ENCODE measurements at regions not wholly inside any gene's neighbourhood (a gene's known extent, or its start where the extent isn't known, plus 50 kb on each side); places are given as distances from the start of the nearest gene placed in this dataset.

DNA sequence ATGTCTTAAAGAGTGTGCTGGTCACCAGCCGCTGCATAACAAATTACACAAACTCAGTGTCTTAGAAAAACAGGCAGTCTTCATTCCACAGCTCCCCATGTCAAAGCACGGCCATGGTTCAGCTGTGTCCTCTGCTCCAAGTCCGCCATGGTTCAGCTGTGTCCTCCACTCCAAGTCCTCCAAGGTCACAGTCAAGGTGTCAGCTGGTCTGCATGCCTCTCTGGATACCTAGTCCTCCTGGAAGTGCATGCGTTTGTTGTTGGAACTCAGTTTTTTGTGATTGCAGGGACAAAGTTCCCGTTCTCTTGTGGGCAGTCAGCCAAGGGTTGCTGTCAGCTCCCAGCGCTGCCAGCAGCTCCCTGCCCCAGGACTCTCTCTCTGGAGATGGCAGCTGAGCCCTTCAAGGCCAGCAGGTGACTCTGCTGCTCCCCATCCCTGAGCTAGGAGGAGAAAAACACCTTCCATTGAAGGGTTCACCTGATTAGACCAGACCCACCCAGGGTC, 304.0 kb upstream of the MYT1L start:
- Histone ChIP-seq H3K36me3 (ENCODE audit: control insufficient read depth, insufficient read depth, low read length) (no peaks in the 10 kb centered on the region), H3K27me3 (ENCODE audit: control insufficient read depth, insufficient read depth, low read length) (peaks cover 2% of the 10 kb centered on the region), H3K27ac (ENCODE audit: low read length) (no peak overlapping the region), H3K9me3 (replicated peaks; ENCODE audit: control insufficient read depth, low read depth, low read length) (no peaks in the 10 kb centered on the region), H3K4me3 (ENCODE audit: low read length) (no peak overlapping the region), H3K4me1 (ENCODE audit: control insufficient read depth, insufficient read depth, low read length) (peaks cover 29% of the 10 kb centered on the region)
- no peak for DNase-seq
- WGBS (ENCODE audit: insufficient coverage) = 89% methylated on average over 5 of the region's 6 CpGs

DNA sequence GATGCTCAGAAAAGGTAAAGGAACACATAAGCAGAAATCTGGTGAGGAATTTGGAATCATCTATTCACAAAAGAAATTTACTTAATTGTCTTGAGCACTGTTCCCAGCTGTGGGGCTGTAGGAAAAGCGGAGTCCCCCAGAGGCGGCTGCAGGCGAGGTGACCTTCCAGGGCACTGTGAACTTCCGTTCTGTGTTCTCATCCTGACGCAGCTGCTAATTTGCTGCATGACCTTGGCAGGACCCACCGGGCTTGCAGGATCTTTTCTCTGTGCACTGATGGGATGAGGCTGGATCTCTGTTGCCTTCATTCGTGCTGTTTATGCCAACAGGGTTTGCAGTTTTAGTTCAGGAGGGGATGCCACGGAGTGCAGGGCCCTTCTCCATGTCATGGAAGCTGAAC, 301.9 kb upstream of the MYT1L start:
- H3K27ac ChIP-seq (ENCODE audit: low read length) = no peak overlapping the region
- no peak overlapping the region for H3K4me3 ChIP-seq (ENCODE audit: low read length)
- 42% methylated on average over 6 of the region's 8 CpGs for WGBS (ENCODE audit: insufficient coverage)
- no peaks in the 10 kb centered on the region for H3K9me3 ChIP-seq (replicated peaks; ENCODE audit: control insufficient read depth, low read depth, low read length)
- H3K27me3 ChIP-seq (ENCODE audit: control insufficient read depth, insufficient read depth, low read length) = no peaks in the 10 kb centered on the region
- no peaks in the 10 kb centered on the region for H3K36me3 ChIP-seq (ENCODE audit: control insufficient read depth, insufficient read depth, low read length)
- H3K4me1 ChIP-seq (ENCODE audit: control insufficient read depth, insufficient read depth, low read length) = peaks cover 19% of the 10 kb centered on the region
- DNase-seq = no peak

DNA sequence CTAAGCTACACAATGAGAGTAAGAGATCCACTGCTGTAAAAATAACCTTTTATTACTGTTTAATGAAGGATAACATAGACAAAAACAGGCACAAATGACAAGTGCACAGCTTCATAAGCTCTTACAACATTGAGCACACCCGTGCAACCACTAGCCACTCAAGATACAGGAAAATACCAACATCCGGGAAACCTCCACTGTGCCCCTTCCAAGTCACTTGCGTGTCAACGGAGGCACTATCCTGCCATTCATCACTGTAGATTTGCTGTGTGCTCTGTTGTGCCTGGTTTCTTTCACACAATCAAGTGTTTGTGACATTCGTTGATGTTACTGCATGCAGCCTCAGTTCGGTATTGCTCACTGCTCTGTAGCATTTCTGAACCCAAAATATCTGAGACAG, 292.9 kb upstream of the MYT1L start:
- WGBS (ENCODE audit: insufficient coverage) = 100% methylated on average over 1 of the region's 6 CpGs
- H3K4me1 ChIP-seq (ENCODE audit: control insufficient read depth, insufficient read depth, low read length) = no peaks in the 10 kb centered on the region
- H3K9me3 ChIP-seq (replicated peaks; ENCODE audit: control insufficient read depth, low read depth, low read length) = no peaks in the 10 kb centered on the region
- peaks cover 5% of the 10 kb centered on the region for H3K27me3 ChIP-seq (ENCODE audit: control insufficient read depth, insufficient read depth, low read length)
- no peak overlapping the region for H3K4me3 ChIP-seq (ENCODE audit: low read length)
- DNase-seq = no peak
- H3K36me3 ChIP-seq (ENCODE audit: control insufficient read depth, insufficient read depth, low read length) = no peaks in the 10 kb centered on the region
- H3K27ac ChIP-seq (ENCODE audit: low read length) = no peak overlapping the region

DNA sequence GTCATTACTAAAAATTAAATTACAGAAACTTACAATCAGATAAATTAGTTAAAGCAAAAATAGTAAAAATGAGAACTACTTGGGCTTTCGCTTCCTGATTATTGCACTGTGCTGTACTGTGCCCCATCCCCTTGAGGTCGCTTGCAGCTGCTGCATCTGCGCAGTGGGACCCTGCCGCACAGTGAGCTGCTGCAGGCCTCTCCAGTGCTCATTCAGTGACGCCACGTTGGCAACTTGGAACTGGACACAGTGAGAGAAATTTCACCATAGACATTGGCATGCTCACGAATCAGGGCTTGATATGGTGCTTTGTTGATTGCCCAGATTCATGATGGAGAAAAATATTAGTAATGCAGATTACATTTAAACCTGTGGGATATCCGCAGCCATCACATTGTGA, 290.8 kb upstream of the MYT1L start:
- H3K9me3 ChIP-seq (replicated peaks; ENCODE audit: control insufficient read depth, low read depth, low read length) = no peaks in the 10 kb centered on the region
- no peaks in the 10 kb centered on the region for H3K4me1 ChIP-seq (ENCODE audit: control insufficient read depth, insufficient read depth, low read length)
- no peak overlapping the region for H3K4me3 ChIP-seq (ENCODE audit: low read length)
- WGBS (ENCODE audit: insufficient coverage) = 76% methylated on average over 7 of the region's 8 CpGs
- H3K36me3 ChIP-seq (ENCODE audit: control insufficient read depth, insufficient read depth, low read length) = no peaks in the 10 kb centered on the region
- no peak overlapping the region for H3K27ac ChIP-seq (ENCODE audit: low read length)
- DNase-seq = no peak
- peaks cover 5% of the 10 kb centered on the region for H3K27me3 ChIP-seq (ENCODE audit: control insufficient read depth, insufficient read depth, low read length)

GRCh38 chr2:2620604-2621003, 289.5 kb upstream of the MYT1L start:
- no peaks in the 10 kb centered on the region for H3K4me1 ChIP-seq (ENCODE audit: control insufficient read depth, insufficient read depth, low read length)
- WGBS (ENCODE audit: insufficient coverage) = 67% methylated on average over 1 of the region's 7 CpGs
- H3K27me3 ChIP-seq (ENCODE audit: control insufficient read depth, insufficient read depth, low read length) = peaks cover 5% of the 10 kb centered on the region
- H3K4me3 ChIP-seq (ENCODE audit: low read length) = no peak overlapping the region
- H3K27ac ChIP-seq (ENCODE audit: low read length) = no peak overlapping the region
- no peaks in the 10 kb centered on the region for H3K9me3 ChIP-seq (replicated peaks; ENCODE audit: control insufficient read depth, low read depth, low read length)
- no peaks in the 10 kb centered on the region for H3K36me3 ChIP-seq (ENCODE audit: control insufficient read depth, insufficient read depth, low read length)
- DNase-seq = no peak

DNA sequence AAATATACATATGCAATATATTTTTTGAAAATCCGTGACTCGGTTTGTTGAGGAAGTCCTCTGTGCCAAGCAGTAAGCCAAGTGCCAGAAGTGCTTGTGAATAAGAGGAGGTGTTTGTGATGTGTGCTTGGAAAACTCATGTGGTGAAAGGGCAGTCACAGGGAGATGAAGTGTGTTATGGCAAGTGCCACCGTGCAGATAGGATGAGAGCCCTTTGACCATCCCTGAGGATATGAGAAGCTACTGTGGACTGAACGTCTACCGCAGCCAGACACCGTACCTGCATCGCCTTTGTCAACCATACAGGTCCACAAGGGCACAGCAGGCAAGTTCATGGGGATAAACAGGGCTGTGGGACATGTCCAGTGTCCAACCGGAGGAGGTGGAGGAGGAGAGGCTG, 288.9 kb upstream of the MYT1L start:
- Histone ChIP-seq H3K9me3 (replicated peaks; ENCODE audit: control insufficient read depth, low read depth, low read length) (no peaks in the 10 kb centered on the region), H3K4me1 (ENCODE audit: control insufficient read depth, insufficient read depth, low read length) (no peaks in the 10 kb centered on the region), H3K27ac (ENCODE audit: low read length) (no peak overlapping the region), H3K36me3 (ENCODE audit: control insufficient read depth, insufficient read depth, low read length) (no peaks in the 10 kb centered on the region), H3K4me3 (ENCODE audit: low read length) (no peak overlapping the region), H3K27me3 (ENCODE audit: control insufficient read depth, insufficient read depth, low read length) (peaks cover 5% of the 10 kb centered on the region)
- 97% methylated on average over 6 of the region's 8 CpGs for WGBS (ENCODE audit: insufficient coverage)
- DNase-seq = no peak

DNA sequence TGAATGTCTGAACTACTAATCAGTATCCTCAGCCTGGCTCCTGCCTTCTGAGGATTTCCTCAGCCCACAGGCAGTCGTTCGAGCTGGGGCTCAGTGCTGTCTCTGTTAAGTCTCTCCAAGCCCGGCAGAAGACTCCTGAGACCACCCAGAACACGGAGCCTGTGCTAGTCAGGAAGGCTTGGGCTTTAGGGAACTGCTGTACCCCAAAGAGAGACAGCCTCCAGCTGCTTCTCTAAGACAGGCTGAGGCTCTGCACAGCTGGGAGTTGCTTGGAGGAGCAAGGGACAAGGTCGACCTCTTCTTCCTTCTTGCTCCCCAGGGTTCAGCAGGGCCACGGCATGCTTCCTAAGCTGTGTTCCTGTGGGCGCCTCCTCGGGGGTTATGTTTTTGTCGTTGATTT, 283.4 kb upstream of the MYT1L start:
- Histone ChIP-seq H3K4me1 (ENCODE audit: control insufficient read depth, insufficient read depth, low read length) (peaks cover 8% of the 10 kb centered on the region), H3K4me3 (ENCODE audit: low read length) (no peak overlapping the region), H3K36me3 (ENCODE audit: control insufficient read depth, insufficient read depth, low read length) (no peaks in the 10 kb centered on the region), H3K9me3 (replicated peaks; ENCODE audit: control insufficient read depth, low read depth, low read length) (no peaks in the 10 kb centered on the region), H3K27ac (ENCODE audit: low read length) (no peak overlapping the region), H3K27me3 (ENCODE audit: control insufficient read depth, insufficient read depth, low read length) (no peaks in the 10 kb centered on the region)
- peak; percentile 8 for DNase-seq
- 30% methylated on average over 3 of the region's 9 CpGs for WGBS (ENCODE audit: insufficient coverage)

- WGBS (ENCODE audit: insufficient coverage) = 6% methylated on average over 32 of the region's 34 CpGs
- Histone ChIP-seq H3K36me3 (ENCODE audit: control insufficient read depth, insufficient read depth, low read length) (no peaks in the 10 kb centered on the region), H3K27ac (ENCODE audit: low read length) (peak overlapping the region; percentile 43), H3K27me3 (ENCODE audit: control insufficient read depth, insufficient read depth, low read length) (no peaks in the 10 kb centered on the region), H3K4me1 (ENCODE audit: control insufficient read depth, insufficient read depth, low read length) (peaks cover 8% of the 10 kb centered on the region), H3K4me3 (ENCODE audit: low read length) (peak overlapping the region; percentile 45), H3K9me3 (replicated peaks; ENCODE audit: control insufficient read depth, low read depth, low read length) (no peaks in the 10 kb centered on the region)
- DNase-seq = peak; percentile 97
Observed at GRCh38 chr2:2613279-2614199, 282.5 kb upstream of the MYT1L start.

- no peak for DNase-seq
- H3K27me3 ChIP-seq (ENCODE audit: control insufficient read depth, insufficient read depth, low read length) = peaks cover 3% of the 10 kb centered on the region
- peaks cover 8% of the 10 kb centered on the region for H3K4me1 ChIP-seq (ENCODE audit: control insufficient read depth, insufficient read depth, low read length)
- H3K36me3 ChIP-seq (ENCODE audit: control insufficient read depth, insufficient read depth, low read length) = no peaks in the 10 kb centered on the region
- no peaks in the 10 kb centered on the region for H3K9me3 ChIP-seq (replicated peaks; ENCODE audit: control insufficient read depth, low read depth, low read length)
- H3K4me3 ChIP-seq (ENCODE audit: low read length) = no peak overlapping the region
- no peak overlapping the region for H3K27ac ChIP-seq (ENCODE audit: low read length)
Observed at GRCh38 chr2:2610751-2611150, 279.7 kb upstream of the MYT1L start.

DNA sequence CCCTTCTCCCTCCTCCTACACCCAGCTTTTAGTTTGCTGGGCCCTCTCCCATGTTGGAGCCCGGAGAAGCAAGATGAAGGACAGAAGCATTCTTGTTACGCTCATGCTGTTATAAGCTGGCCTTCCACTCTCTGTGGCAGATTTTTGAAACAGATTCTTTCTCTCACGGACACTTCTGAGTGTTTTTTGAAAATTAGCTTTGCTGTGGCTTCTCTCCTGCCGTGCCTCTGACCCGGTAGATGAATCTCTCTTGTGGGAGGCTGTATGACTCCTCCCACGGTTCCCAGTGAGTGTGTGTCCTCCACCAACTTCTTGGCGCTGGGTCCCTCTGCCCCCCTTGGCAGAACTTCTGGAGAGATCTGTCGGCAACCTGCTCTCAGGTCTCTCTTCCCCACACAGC, 269.3 kb upstream of the MYT1L start:
- Histone ChIP-seq H3K4me1 (ENCODE audit: control insufficient read depth, insufficient read depth, low read length) (no peaks in the 10 kb centered on the region), H3K4me3 (ENCODE audit: low read length) (no peak overlapping the region), H3K27ac (ENCODE audit: low read length) (no peak overlapping the region), H3K9me3 (replicated peaks; ENCODE audit: control insufficient read depth, low read depth, low read length) (peaks cover 2% of the 10 kb centered on the region), H3K27me3 (ENCODE audit: control insufficient read depth, insufficient read depth, low read length) (peaks cover 2% of the 10 kb centered on the region), H3K36me3 (ENCODE audit: control insufficient read depth, insufficient read depth, low read length) (no peaks in the 10 kb centered on the region)
- WGBS (ENCODE audit: insufficient coverage) = 59% methylated on average over 5 of the region's 8 CpGs
- DNase-seq = no peak

All from muscle of leg (tissue), 3 donors.